K562 (cell line): ENCODE measurements at regions not wholly inside any gene's neighbourhood (a gene's known extent, or its start where the extent isn't known, plus 50 kb on each side); places are given as distances from the start of the nearest gene placed in this dataset.

Experiments used
- ARHGAP35 ChIP-seq: fragments of 450-650 bp; IDR thresholded peaks from 2 replicates; pipeline ENCODE4 v1.6.1; 2018; ENCODE audit not compliant: partially characterized antibody
- HMGN3 ChIP-seq: IDR thresholded peaks from 2 replicates; pipeline ENCODE4 v1.6.1; 2011; ENCODE audit warnings: borderline replicate concordance, low read depth, mild to moderate bottlenecking, mixed read lengths, low read length; ENCODE audit not compliant: insufficient read length; ENCODE audit errors: extremely low read depth
- ZNF175 ChIP-seq: fragments of 200-800 bp; sonication (Bioruptor generic); IDR thresholded peaks from 2 replicates; pipeline ENCODE4 v1.6.1; 2016; ENCODE audit warnings: low read depth, mild to moderate bottlenecking, missing genetic modification characterization, missing compliant biosample characterization
- ZNF280A ChIP-seq: fragments of 450-650 bp; IDR thresholded peaks from 2 replicates; pipeline ENCODE4 v1.6.1; 2018; ENCODE audit warnings: mild to moderate bottlenecking, low read depth; ENCODE audit not compliant: partially characterized antibody
- ZNF589 ChIP-seq: fragments of 200-800 bp; sonication (Bioruptor generic); IDR thresholded peaks from 2 replicates; pipeline ENCODE4 v1.6.1; 2016; ENCODE audit warnings: low read depth, missing genetic modification characterization, missing compliant biosample characterization
- ZNF79 ChIP-seq: fragments of 250-450 bp; sonication (Bioruptor Pico); IDR thresholded peaks from 2 replicates; pipeline ENCODE4 v1.4.0; 2020; ENCODE audit warnings: low read depth, mild to moderate bottlenecking, moderate library complexity
- TF ChIP-seq, protein P1 (sequence below): fragments of 200-800 bp; sonication (Bioruptor generic); IDR thresholded peaks from 2 replicates; pipeline ENCODE4 v1.6.1; 2017; ENCODE audit warnings: missing genetic modification characterization, missing compliant biosample characterization
- TF ChIP-seq, protein P2 (sequence below): fragments of 450-650 bp; formaldehyde crosslinking; IDR thresholded peaks from 2 replicates; pipeline ENCODE4 v1.4.0; 2020; ENCODE audit warnings: mild to moderate bottlenecking
- TF ChIP-seq, protein P3 (sequence below): fragments of 250-450 bp; sonication (Bioruptor Pico); IDR thresholded peaks from 2 replicates; pipeline ENCODE4 v1.5.0; 2021; ENCODE audit warnings: mild to moderate bottlenecking, borderline replicate concordance

GRCh38 chr12:29847246-29847645 is 63.5 kb upstream of the TMTC1 start (continued):
- TF ChIP-seq ZNF280A = no peak
- TF ChIP-seq ARHGAP35 = no peak
- TF ChIP-seq, protein P1, sequence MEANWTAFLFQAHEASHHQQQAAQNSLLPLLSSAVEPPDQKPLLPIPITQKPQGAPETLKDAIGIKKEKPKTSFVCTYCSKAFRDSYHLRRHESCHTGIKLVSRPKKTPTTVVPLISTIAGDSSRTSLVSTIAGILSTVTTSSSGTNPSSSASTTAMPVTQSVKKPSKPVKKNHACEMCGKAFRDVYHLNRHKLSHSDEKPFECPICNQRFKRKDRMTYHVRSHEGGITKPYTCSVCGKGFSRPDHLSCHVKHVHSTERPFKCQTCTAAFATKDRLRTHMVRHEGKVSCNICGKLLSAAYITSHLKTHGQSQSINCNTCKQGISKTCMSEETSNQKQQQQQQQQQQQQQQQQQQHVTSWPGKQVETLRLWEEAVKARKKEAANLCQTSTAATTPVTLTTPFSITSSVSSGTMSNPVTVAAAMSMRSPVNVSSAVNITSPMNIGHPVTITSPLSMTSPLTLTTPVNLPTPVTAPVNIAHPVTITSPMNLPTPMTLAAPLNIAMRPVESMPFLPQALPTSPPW (CRISPR knock-in tag) = no peak
- TF ChIP-seq ZNF589 (CRISPR knock-in tag) = no peak
- TF ChIP-seq, protein P2, sequence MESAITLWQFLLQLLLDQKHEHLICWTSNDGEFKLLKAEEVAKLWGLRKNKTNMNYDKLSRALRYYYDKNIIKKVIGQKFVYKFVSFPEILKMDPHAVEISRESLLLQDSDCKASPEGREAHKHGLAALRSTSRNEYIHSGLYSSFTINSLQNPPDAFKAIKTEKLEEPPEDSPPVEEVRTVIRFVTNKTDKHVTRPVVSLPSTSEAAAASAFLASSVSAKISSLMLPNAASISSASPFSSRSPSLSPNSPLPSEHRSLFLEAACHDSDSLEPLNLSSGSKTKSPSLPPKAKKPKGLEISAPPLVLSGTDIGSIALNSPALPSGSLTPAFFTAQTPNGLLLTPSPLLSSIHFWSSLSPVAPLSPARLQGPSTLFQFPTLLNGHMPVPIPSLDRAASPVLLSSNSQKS (CRISPR knock-in tag) = no peak
- no peak for TF ChIP-seq ZNF79 (CRISPR knock-in tag)
- TF ChIP-seq, protein P3, sequence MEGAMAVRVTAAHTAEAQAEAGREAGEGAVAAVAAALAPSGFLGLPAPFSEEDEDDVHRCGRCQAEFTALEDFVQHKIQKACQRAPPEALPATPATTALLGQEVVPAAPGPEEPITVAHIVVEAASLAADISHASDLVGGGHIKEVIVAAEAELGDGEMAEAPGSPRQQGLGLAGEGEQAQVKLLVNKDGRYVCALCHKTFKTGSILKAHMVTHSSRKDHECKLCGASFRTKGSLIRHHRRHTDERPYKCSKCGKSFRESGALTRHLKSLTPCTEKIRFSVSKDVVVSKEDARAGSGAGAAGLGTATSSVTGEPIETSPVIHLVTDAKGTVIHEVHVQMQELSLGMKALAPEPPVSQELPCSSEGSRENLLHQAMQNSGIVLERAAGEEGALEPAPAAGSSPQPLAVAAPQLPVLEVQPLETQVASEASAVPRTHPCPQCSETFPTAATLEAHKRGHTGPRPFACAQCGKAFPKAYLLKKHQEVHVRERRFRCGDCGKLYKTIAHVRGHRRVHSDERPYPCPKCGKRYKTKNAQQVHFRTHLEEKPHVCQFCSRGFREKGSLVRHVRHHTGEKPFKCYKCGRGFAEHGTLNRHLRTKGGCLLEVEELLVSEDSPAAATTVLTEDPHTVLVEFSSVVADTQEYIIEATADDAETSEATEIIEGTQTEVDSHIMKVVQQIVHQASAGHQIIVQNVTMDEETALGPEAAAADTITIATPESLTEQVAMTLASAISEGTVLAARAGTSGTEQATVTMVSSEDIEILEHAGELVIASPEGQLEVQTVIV = no peak
- TF ChIP-seq HMGN3 = no peak
- no peak for TF ChIP-seq ZNF175
